ENCODE measurements at regions not wholly inside any gene's neighbourhood (a gene's known extent, or its start where the extent isn't known, plus 50 kb on each side); places are given as distances from the start of the nearest gene placed in this dataset.

DNA sequence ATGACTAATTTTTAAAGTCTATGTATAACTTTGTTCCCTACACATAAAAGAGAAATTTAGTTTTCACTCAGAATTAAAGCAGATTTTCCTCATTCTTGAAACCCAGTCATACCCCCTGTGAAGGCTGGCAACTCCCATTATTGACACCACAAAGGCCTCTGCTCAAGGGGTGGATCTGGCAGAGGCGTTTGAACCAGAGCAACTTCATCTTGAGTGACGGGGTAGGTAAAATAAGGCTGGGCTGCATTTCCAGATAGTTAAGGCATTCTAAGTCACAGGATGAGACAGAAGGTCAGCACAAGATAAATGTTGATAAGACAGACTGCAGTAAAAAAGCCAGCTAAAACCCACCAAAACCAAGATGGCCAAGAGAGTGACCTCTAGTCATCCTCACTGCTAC, 177.2 kb upstream of the OR13F1 start:
- no peaks in the 10 kb centered on the region for H3K4me1 ChIP-seq
- no peaks in the 10 kb centered on the region for H3K9me3 ChIP-seq
- no peak for ATAC-seq
- H3K36me3 ChIP-seq: no peaks in the 10 kb centered on the region
- TF ChIP-seq CTCF (IDR thresholded peaks at IDR 0.05 in 4 of 5, conservative IDR thresholded peaks at IDR 0.05 in 1 of 5) (no peak), POLR2A (IDR thresholded peaks at IDR 0.05) (no peak)
- in situ Hi-C loops (cut with MboI; ENCODE audit: low sequenced_read_pairs in 4 of 4) (no loop called here), intact Hi-C loops (cut with DNase I; ENCODE audit: low total_unique reads) (no loop called here)
- H3K27me3 ChIP-seq: no peaks in the 10 kb centered on the region
- no peak overlapping the region for H3K4me3 ChIP-seq
- no peak overlapping the region for H3K27ac ChIP-seq
- no peak for DNase-seq

DNA sequence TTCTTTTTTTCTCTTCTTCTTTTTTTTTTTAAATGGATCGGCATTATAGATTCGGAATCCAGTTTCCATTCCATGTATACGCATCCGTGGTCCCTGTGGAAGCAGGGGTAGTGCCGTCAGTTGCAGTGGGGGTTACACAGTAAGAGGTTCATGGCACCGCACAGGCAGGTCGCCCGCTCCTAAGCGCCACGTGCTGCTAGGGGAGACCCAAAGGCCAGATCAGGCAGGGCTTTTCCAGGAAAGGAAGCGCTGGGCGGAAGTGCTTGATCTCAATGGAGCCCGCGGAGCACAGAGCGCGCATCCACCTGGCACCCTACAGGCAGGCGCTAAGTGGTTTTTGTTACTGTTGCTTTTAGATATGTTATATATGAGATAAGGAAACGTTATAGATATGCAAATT, 174.8 kb upstream of the OR13F1 start:
- H3K27ac ChIP-seq: no peak overlapping the region
- H3K4me3 ChIP-seq: no peak overlapping the region
- DNase-seq (no peak), ATAC-seq (no peak)
- intact Hi-C loops (cut with DNase I; ENCODE audit: low total_unique reads): no loop called here
- TF ChIP-seq POLR2A (IDR thresholded peaks at IDR 0.05): no peak
- TF ChIP-seq CTCF (IDR thresholded peaks at IDR 0.05 in 4 of 5, conservative IDR thresholded peaks at IDR 0.05 in 1 of 5): no peak
- H3K9me3 ChIP-seq: no peaks in the 10 kb centered on the region
- H3K27me3 ChIP-seq: no peaks in the 10 kb centered on the region
- in situ Hi-C loops (cut with MboI; ENCODE audit: low sequenced_read_pairs in 4 of 4): no loop called here
- no peaks in the 10 kb centered on the region for H3K36me3 ChIP-seq
- H3K4me1 ChIP-seq: no peaks in the 10 kb centered on the region

DNA sequence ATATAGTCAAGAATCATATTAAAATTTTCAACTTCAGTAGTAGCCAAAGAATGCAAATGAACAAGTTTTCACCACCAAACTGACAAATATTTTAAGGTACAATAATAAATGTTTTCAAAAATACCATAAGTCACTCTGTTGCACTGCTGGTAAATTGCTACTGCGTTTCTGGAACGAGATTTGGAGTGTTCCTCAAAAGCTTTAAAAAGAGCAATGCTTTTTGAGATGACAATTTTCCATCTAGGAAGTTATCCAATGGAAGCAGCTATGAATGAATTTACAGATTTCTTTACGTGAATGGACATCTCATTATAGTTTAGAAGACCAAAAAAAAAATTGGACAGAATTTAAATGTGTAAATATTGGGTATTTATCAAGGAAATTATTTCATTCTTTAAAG, 173.2 kb upstream of the OR13F1 start:
- H3K4me3 ChIP-seq: no peak overlapping the region
- no peaks in the 10 kb centered on the region for H3K4me1 ChIP-seq
- no peaks in the 10 kb centered on the region for H3K27me3 ChIP-seq
- TF ChIP-seq CTCF (IDR thresholded peaks at IDR 0.05 in 4 of 5, conservative IDR thresholded peaks at IDR 0.05 in 1 of 5): no peak
- no peaks in the 10 kb centered on the region for H3K9me3 ChIP-seq
- intact Hi-C loops (cut with DNase I; ENCODE audit: low total_unique reads) (no loop called here), in situ Hi-C loops (cut with MboI; ENCODE audit: low sequenced_read_pairs in 4 of 4) (no loop called here)
- no peaks in the 10 kb centered on the region for H3K36me3 ChIP-seq
- H3K27ac ChIP-seq: no peak overlapping the region
- ATAC-seq (no peak), DNase-seq (no peak)

DNA sequence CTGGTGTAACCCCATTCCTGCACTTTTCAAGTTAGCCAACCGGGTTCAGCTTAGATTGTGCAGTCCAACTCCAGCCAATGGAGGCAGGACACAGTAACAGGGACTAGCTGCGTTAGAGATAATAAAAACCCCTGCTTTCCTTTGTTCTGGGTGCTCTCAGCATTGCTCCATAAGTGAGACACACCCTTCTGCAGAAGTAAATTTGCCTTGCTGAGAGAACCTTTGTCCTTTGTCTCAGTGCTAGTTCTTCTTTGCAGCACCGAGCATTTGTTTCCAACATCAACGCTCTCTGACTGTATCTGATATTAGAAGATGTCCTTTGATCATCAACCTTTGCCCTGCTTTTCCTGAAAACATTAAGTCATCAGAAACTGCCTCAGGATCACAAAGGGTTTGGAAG, 169.5 kb upstream of the OR13F1 start:
- Histone ChIP-seq H3K27ac (no peak overlapping the region), H3K27me3 (no peaks in the 10 kb centered on the region), H3K36me3 (no peaks in the 10 kb centered on the region), H3K4me3 (no peak overlapping the region), H3K4me1 (no peaks in the 10 kb centered on the region), H3K9me3 (no peaks in the 10 kb centered on the region)
- no peak for DNase-seq
- no peak for ATAC-seq
- intact Hi-C loops (cut with DNase I; ENCODE audit: low total_unique reads): no loop called here
- no peak for TF ChIP-seq CTCF (IDR thresholded peaks at IDR 0.05 in 4 of 5, conservative IDR thresholded peaks at IDR 0.05 in 1 of 5)
- no peak for TF ChIP-seq POLR2A (IDR thresholded peaks at IDR 0.05)
- in situ Hi-C loops (cut with MboI; ENCODE audit: low sequenced_read_pairs in 4 of 4): no loop called here

DNA sequence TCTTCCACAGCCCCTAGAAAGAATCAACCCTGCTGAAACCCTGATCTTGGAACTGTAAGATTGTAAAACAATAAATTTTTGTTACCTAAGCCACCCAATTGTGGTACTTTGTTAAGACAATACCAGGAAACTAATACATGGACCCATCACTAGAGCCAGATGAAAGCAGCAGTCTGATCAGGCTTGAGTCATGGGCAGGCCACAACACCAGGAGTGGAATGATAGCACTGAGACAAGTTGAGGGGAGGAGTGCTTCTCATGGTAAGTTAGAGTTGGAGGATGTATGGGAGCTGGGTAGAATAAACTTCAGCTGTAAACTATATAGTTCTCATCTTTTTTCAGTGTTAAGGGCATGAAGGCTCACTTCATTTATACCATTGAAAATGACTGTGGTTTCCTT, 164.4 kb upstream of the OR13F1 start:
- intact Hi-C loops (cut with DNase I; ENCODE audit: low total_unique reads) (no loop called here), in situ Hi-C loops (cut with MboI; ENCODE audit: low sequenced_read_pairs in 4 of 4) (no loop called here)
- Histone ChIP-seq H3K27me3 (no peaks in the 10 kb centered on the region), H3K27ac (no peak overlapping the region), H3K4me3 (no peak overlapping the region), H3K4me1 (no peaks in the 10 kb centered on the region), H3K36me3 (no peaks in the 10 kb centered on the region), H3K9me3 (no peaks in the 10 kb centered on the region)
- DNase-seq (no peak), ATAC-seq (no peak)
- TF ChIP-seq CTCF (IDR thresholded peaks at IDR 0.05 in 4 of 5, conservative IDR thresholded peaks at IDR 0.05 in 1 of 5) (no peak), POLR2A (IDR thresholded peaks at IDR 0.05) (no peak)
